B cell (primary cell): ENCODE measurements at regions not wholly inside any gene's neighbourhood (a gene's known extent, or its start where the extent isn't known, plus 50 kb on each side); places are given as distances from the start of the nearest gene placed in this dataset.

Experiments used
- CTCF ChIP-seq: fragments of 200-600 bp; IDR thresholded peaks from one replicate; pipeline ENCODE4 v1.8.0; 2022; ENCODE audit warnings: antibody characterized with exemption, mild to moderate bottlenecking
- EZH2 ChIP-seq: IDR thresholded peaks from 2 replicates; pipeline ENCODE4 v1.6.1; 2012; ENCODE audit warnings: borderline replicate concordance, low read depth, mild to moderate bottlenecking, moderate library complexity, low read length; ENCODE audit not compliant: insufficient read depth, poor library complexity, severe bottlenecking

- TF ChIP-seq CTCF, result no peak
- no peak for TF ChIP-seq EZH2
Observed at GRCh38 chr7:51824050-51824449, 507.4 kb upstream of the COBL start.
